HG02973 (cell line): ENCODE measurements at regions not wholly inside any gene's neighbourhood (a gene's known extent, or its start where the extent isn't known, plus 50 kb on each side); places are given as distances from the start of the nearest gene placed in this dataset.
"Not testable (repeated sequence)": the region's sequence is repeated elsewhere in the genome, so short reads cannot be mapped to it uniquely, and the experiment has no call there.

Experiments
- ATAC-seq: cut with Tn5 transposase; IDR thresholded peaks from one replicate; pipeline ENCODE4 v1.9.1; 2021; ENCODE audit warnings: moderate library complexity; ENCODE audit not compliant: unreplicated experiment

DNA sequence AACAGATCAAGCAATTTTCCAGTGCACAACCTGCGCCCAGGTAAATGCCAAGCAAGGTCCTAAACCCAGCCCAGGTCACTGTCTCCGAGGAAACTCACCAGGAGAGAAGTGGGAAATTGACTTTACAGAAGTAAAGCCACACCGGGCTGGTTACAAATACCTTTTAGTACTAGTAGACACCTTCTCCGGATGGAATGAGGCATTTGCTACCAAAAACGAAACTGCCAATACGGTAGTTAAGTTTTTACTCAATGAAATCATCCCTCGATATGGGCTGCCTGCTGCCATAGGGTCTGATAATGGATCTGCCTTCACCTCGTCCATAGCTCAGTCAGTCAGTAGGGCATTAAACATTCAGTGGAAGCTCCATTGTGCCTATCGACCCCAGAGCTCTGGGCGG lies 459.0 kb upstream of the HTR1E start:
- not testable (repeated sequence) for ATAC-seq

DNA sequence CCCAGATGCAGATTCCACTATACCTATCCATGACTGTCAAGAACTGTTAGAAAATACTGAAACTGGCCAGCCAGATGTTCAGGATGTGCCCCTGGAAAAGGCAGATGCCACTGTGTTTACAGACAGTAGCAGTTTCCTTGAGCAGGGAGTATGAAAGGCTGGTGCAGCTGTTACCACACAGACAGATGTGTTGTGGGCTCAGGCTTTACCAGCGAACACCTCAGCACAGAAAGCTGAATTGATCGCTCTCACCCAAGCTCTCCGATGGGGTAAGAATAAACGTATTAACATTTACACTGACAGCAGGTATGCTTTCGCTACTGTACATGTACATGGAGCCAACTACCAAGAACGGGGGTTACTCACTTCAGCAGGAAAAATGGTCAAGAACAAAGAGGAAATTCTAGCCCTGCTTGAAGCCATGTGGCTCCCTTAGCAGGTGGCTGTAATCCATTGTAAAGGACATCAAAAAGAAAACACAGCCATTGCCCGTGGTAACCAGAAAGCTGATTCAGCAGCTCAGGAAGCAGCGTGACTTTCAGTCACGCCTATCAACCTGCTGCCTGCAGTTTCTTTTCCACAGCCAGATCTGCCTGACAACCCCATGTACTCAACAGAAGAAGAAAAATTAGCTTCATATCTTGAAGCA lies 459.7 kb upstream of the HTR1E start:
- no peak for ATAC-seq

DNA sequence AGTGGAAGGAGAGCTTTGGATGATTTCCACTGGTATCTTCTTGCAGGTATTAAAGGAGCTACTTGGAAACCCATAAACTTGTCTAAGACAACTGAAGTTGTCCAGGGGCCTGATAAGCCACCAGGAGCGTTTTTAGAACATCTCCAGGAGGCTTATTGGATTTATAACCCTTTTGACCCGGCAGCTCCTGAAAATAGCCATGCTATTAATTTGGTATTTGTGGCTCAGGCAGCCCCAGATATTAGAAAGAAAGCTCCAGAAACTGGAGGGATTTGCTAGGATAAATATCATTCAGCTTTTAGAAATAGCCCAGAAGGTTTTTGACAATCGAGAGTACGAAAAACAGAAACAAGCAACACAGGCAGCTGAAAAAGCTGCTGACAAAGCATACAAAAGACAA lies 461.0 kb upstream of the HTR1E start:
- ATAC-seq = no peak

GRCh38 chr6:86474081-86474480 lies 463.2 kb upstream of the HTR1E start:
- no peak for ATAC-seq

GRCh38 chr6:86471791-86472190 lies 465.5 kb upstream of the HTR1E start:
- no peak for ATAC-seq

GRCh38 chr6:86459978-86460377 lies 477.4 kb upstream of the HTR1E start:
- ATAC-seq = no peak

DNA sequence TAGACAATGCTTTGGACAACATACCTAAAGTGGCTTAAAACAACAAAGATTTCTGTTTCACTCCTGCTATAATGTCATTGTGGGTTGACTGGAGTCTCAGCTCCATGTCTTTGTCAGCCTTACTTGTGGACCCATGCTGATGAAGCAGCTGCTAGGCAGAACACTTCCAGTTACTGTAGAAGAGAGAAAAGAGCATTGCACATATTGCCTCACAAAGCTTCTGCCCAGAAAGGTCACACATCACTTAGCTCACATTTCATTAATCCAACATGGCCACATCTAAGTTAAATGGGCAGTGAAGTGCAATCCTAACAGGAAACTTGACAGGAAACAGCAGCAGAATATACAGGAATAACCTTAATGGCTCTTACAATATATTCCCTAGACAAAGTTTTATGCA lies 480.5 kb upstream of the HTR1E start:
- ATAC-seq = no peak

GRCh38 chr6:86453232-86453631 lies 484.1 kb upstream of the HTR1E start:
- ATAC-seq = no peak

- ATAC-seq = no peak
Measured at GRCh38 chr6:86448398-86448797, 488.9 kb upstream of the HTR1E start.

DNA sequence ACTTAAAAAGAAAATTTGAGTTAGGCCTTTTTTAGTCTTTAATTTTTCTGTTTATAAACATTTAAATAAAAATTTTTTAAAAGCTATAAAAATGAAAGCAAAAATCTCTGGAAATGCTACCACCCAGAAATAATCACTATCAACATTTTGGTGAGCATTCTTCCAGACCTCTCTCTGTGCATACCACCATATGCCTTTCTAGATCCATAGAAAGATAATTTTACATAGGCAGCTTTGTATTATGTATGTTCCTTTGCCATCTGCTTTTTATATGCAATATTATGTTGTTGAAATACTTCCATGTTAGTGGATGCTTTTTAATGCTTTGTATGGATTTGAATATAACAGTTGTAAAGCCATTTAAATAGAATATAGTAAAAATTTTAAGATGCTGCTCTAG lies 496.7 kb upstream of the HTR1E start:
- no peak for ATAC-seq

- ATAC-seq = no peak
Measured at GRCh38 chr6:86423571-86423970, 513.8 kb upstream of the HTR1E start.

GRCh38 chr6:86412057-86412456 lies 525.3 kb upstream of the HTR1E start:
- no peak for ATAC-seq

- no peak for ATAC-seq
Measured at GRCh38 chr6:86407128-86407527, 530.2 kb upstream of the HTR1E start.

- ATAC-seq = not testable (repeated sequence)
Measured at GRCh38 chr6:86392850-86393249, 544.5 kb upstream of the HTR1E start.

- no peak for ATAC-seq
Measured at GRCh38 chr6:86380571-86381125, 556.7 kb upstream of the HTR1E start.

- no peak for ATAC-seq
Measured at GRCh38 chr6:86357877-86358276, 579.5 kb upstream of the HTR1E start.

GRCh38 chr6:86355271-86355670 lies 582.1 kb upstream of the HTR1E start:
- ATAC-seq = no peak

GRCh38 chr6:86331919-86332318 lies 605.4 kb upstream of the HTR1E start:
- ATAC-seq = no peak

- no peak for ATAC-seq
Measured at GRCh38 chr6:86331265-86331840, 606.0 kb upstream of the HTR1E start.

GRCh38 chr6:86306210-86306609 lies 631.1 kb upstream of the HTR1E start:
- ATAC-seq = no peak

GRCh38 chr6:86285876-86286275 lies 643.2 kb upstream of the SYNCRIP start:
- no peak for ATAC-seq

- not testable (repeated sequence) for ATAC-seq
Measured at GRCh38 chr6:86284809-86285480, 642.3 kb upstream of the SYNCRIP start.
